HG03571 (cell line): ENCODE measurements at regions not wholly inside any gene's neighbourhood (a gene's known extent, or its start where the extent isn't known, plus 50 kb on each side); places are given as distances from the start of the nearest gene placed in this dataset.
"Not testable (repeated sequence)": the region's sequence is repeated elsewhere in the genome, so short reads cannot be mapped to it uniquely, and the experiment has no call there.

Experiments used
- ATAC-seq: cut with Tn5 transposase; IDR thresholded peaks from one replicate; pipeline ENCODE4 v1.9.1; 2021; ENCODE audit not compliant: unreplicated experiment

DNA sequence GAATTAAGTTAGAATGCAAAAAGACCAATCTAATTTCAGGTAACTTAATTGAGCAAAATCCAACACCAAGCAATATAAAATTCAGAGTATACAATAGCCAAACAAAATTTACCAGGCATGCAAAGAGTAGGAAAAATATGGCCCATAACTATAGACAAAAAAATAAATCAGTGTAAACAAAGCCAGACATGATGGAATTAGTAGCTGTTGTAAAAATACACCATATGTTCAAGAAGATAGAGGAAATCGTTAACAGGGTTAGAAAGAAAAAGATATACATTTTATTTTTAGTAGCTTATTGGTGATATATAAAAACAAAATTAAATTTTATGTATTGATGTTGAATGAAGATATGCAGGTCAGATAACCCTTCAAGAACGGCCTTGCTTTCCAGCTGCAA, 621.1 kb upstream of the MIR17HG start:
- ATAC-seq = no peak

- no peak for ATAC-seq
Observed at GRCh38 chr13:90732049-90732448, 615.4 kb upstream of the MIR17HG start.

- ATAC-seq = not testable (repeated sequence)
Observed at GRCh38 chr13:90734497-90734896, 613.0 kb upstream of the MIR17HG start.

- no peak for ATAC-seq
Observed at GRCh38 chr13:90738881-90739280, 608.6 kb upstream of the MIR17HG start.

GRCh38 chr13:90740099-90740498, 607.4 kb upstream of the MIR17HG start:
- ATAC-seq = no peak

DNA sequence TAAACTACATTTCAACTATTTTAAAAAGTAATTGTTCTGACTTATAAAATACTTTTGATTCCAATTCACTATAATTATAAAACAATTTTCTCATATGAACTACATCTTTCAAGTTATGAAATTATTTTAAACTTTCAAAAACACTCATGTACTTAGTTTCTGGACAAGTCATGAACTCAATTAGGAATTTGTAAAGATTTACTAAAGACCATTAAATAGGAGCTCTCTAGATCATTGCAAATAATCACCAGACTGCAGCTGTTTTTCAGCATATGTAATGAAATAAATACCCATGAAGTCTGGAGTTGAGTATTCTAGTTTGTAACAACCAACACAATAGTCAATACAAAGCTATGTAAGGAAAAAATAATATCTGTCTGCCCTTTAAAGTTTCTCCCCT, 605.1 kb upstream of the MIR17HG start:
- no peak for ATAC-seq

GRCh38 chr13:90746230-90746629, 601.3 kb upstream of the MIR17HG start:
- no peak for ATAC-seq

GRCh38 chr13:90750021-90750420, 597.5 kb upstream of the MIR17HG start:
- no peak for ATAC-seq

GRCh38 chr13:90751026-90751425, 596.5 kb upstream of the MIR17HG start:
- ATAC-seq = no peak

DNA sequence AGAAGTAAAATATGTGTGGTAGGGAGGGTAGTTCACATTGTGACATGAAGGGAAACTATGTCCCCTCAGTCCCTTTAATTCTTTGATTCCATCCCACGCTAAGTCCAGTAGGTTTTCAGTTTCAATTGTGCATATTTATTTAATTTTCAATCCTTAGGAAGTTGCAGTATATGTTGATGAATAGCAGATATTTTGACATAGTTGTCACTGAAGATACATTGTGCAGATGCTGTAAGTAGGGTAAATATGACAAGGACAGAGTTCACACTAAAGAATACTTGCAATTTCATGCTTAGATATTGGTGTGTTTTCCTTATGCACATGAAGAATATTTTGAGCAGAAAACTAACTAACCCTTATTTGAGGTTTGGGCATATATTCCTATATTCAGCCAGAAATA, 595.4 kb upstream of the MIR17HG start:
- no peak for ATAC-seq

- no peak for ATAC-seq
Observed at GRCh38 chr13:90757127-90757680, 590.3 kb upstream of the MIR17HG start.

DNA sequence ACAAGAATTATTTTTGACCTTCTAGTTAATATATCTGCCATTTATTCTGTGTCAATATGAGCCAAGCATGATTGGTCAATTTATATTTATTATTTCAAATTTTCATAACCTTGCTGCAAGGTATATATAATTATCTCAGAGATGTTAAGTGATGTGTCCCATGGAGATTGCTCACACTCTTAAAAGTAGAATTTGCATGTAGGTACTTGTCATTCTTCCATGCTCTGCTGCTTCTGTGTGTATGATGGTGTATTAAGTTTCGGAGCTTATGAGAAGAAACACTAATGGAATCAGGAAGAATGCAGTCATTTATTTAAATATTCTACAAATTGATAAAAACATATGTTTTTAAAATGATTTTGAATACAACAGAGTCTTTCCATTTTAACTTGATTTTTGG, 586.8 kb upstream of the MIR17HG start:
- no peak for ATAC-seq

DNA sequence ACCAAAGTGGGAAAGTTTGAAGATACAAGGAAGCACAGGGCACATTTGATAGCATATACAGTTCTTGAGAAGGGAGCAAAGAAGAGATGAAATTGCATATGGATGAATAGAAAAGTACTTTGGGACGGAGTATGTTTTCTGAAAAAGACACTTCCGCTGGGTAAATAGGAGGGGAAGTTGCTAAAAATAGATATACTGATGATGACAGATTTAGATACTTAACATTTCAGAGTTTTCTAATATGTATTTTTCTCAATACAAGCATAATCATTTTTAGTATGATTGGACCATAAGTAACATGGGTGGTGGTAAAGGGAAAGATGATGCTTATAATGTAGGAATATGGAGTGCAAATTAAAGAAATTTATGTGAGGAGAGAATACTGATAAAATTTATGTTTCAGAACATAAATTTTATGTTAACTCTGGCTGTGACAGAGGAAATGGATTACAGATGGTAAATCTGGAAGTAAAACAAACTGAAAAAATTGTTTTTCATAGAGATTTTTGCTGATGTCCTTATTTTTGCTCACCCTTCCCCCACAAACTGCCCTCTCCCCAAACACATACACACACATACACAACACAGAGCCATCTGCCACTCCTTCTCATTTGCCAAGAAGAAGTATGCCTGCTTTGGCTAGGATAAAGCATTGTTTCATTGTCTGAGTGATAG, 583.9 kb upstream of the MIR17HG start:
- no peak for ATAC-seq

- no peak for ATAC-seq
Observed at GRCh38 chr13:90766386-90766902, 581.0 kb upstream of the MIR17HG start.

DNA sequence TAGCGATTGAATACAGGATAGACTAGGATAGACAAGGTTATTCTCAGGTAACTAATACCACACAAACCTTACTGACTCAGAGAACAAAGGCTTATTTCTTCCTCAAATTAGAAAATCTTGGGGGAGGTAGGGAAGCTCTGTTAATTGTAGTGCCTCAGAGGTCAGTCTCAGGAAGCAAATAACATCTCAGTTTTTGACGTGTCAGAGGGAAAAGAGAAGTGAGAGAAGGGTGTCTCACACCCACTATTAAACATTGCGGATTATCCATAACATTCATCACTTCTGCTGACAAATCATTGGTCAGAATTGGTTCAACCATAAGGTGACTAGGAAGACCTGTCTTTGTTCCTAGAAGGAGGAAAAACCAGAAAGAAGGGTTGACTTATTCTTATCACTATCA, 579.4 kb upstream of the MIR17HG start:
- ATAC-seq = no peak

DNA sequence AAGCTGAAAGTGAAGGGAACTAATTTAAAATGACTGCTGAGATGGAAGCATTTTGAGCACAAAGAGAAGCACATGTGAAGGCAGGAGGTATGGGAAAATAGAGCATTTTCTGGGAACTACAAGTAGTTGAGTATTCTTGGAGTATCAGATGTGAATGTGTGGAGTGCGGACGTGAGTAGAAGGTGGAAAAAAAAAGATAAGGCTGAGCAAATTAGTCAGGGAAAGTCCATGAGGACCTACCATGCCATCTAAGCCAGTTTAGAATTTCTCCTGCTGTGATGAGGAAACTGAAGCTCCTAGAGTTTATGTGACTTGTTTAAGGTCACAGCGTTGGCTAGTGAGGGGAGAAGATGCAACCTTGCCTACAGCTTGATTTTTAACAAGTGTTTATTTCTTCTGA, 578.1 kb upstream of the MIR17HG start:
- ATAC-seq = no peak

DNA sequence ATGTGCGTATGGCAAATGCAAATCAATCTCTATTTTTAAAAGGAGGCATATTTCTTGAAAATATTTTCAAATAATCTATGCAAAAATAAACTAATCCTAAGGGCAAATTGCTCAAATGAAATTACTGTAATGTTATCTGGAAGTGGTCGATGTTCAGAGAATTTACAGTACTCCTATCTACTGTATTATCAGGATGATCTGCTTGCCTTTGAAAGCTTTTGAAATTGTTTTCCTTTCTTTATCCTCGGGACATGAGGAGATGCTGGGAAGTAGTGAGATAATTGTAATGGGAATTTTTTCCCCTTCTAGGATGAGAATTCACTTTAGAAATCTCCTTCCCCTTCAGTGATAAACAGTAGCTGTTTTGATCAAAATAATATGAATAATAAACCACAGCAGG, 577.2 kb upstream of the MIR17HG start:
- no peak for ATAC-seq

- ATAC-seq = no peak
Observed at GRCh38 chr13:90773681-90774080, 573.8 kb upstream of the MIR17HG start.

- no peak for ATAC-seq
Observed at GRCh38 chr13:90776051-90776748, 571.3 kb upstream of the MIR17HG start.

DNA sequence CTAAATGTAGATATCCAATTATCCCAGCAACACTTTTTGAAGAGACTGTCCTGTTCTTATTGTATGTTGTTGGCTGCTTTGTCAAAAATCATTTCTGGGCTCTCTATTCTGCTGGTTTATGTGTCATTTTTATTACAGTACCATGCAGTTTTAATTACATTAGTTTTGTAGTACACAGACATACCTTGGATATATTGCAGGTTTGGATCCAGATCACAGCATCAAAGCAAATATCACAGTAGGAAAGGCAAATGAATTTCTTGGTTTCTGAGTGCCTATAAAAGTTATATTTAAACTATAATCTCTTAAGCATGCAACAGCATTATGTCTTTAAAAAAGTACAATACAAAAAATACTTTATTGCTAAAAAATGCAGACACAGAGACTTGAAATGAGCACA, 564.2 kb upstream of the MIR17HG start:
- no peak for ATAC-seq

DNA sequence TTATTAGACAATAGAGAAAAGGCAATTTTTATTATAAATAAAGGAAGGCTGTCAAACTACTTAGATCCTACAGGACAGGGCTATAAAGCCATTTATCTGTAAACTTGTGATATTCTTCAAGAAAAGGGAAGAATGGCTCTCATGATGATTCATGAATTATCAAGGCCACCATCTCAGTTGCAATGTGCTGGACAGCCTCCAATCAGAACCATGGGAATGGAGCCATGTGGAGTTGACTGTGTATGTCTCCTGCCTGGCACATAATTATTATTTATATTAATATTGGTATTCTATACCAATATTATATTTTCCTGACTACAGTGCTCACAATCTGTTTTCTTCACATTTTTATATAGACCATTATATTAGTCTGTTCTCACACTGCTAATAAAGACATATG, 560.5 kb upstream of the MIR17HG start:
- ATAC-seq = no peak

DNA sequence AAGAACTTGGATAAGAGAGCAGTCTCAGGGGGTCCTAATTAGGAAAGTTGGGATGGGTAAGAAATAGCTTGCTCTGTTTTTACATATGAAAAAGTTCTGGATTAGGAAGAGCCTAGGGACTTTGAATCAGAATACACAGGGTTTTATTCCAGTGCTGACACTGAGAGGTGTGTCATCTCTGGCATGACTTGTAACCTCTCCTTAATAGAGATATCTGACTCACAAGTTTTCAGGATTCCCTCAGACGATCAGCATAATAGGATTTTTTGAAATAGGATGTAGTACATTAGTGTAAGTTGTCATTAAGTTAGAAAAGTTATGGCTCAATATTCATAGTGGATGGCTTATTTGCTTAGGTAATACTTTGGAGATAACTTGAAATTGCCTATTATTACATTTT, 555.2 kb upstream of the MIR17HG start:
- ATAC-seq = no peak
